CD4-positive, alpha-beta T cell treated with Interleukin-1 beta for 1 hour (primary cell): ENCODE measurements at regions not wholly inside any gene's neighbourhood (a gene's known extent, or its start where the extent isn't known, plus 50 kb on each side); places are given as distances from the start of the nearest gene placed in this dataset.
"Not testable (repeated sequence)": the region's sequence is repeated elsewhere in the genome, so short reads cannot be mapped to it uniquely, and the experiment has no call there.

ENCODE experiments used
- DNase-seq, 2 donors: peaks; one replicate each; pipeline ENCODE4 v3.0.0-alpha.2; 2020 to 2022

- no peak for DNase-seq
These were observed 86.6 kb upstream of the FGF3 start for GRCh38 chr11:69905611-69906452.

- no peak for DNase-seq
These were observed 87.3 kb upstream of the FGF3 start for GRCh38 chr11:69906453-69906907.

DNA sequence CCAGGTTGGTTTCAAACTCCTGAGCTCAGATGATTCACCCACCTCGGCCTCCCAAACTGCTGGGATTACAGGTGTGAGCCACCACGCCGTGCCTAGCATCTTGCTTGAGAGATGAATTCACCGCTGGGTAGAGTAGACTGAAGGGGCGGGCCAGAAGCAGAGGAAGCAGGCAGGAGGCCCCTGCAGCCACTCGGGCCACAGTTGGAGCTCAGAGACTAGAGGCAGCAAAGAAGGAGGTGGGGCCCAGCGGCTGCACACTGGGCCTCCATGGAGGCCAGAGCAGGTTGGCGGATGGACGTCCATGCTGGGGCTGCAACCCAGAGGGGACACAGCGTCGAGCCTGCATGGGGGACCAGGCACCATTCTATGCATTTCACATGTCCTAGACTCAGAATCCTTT, 88.4 kb upstream of the FGF3 start:
- DNase-seq: no peak

- DNase-seq: no peak
These were observed 89.5 kb upstream of the FGF3 start for GRCh38 chr11:69908511-69909220.

DNA sequence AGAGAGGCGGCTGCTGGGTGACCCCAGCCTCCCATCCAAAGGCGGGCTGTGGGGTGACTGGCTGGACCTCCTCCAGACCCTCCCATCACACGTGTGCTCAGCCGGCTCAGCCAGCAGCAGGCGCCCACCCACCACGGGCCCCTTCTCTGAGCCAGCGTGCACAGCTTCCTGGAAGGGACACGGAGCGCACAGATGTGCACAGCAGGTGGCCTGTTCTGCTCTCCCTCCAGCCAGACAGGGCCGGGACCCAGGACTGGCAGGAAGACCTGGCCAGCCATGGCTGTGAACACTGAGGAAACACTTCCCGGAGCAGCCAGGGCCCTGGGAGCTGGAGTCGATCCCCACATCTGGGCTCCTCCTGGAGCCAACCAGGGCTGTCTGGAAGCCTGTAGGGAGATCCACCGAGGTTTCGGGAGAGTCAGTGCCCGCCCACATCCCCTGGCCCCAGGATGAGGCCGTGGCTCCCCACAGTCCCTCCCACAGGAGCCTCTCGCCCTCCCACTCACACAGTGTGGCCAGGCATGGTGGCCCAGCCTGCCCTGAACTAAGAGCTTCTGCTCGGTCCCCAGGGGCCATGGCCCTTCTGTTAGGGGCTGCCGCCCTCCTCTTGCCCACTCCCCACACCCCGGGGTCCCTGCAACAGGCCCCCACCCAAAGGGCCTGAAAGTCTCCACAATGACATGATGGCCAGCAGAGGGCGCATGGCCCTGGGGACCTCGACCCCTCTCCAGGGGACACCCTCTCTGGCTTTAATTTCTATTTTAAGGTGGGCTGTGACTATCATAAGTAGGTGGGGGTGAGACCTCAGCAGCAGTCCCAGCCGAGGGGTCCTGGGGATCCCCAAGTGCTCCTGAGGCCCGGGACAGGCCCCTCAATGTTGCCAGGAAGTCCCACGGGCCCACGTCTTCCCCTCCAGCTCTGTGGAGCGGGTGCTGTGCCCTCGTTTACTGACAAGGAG, 90.6 kb upstream of the FGF3 start:
- DNase-seq: no peak

- DNase-seq: no peak
These were observed 91.5 kb upstream of the FGF3 start for GRCh38 chr11:69910519-69911309.

GRCh38 chr11:69911310-69912160, 92.3 kb upstream of the FGF3 start:
- no peak for DNase-seq

- DNase-seq: no peak
These were observed 93.1 kb upstream of the FGF3 start for GRCh38 chr11:69912161-69912910.

- no peak for DNase-seq
These were observed 93.8 kb upstream of the FGF3 start for GRCh38 chr11:69912911-69913451.

DNA sequence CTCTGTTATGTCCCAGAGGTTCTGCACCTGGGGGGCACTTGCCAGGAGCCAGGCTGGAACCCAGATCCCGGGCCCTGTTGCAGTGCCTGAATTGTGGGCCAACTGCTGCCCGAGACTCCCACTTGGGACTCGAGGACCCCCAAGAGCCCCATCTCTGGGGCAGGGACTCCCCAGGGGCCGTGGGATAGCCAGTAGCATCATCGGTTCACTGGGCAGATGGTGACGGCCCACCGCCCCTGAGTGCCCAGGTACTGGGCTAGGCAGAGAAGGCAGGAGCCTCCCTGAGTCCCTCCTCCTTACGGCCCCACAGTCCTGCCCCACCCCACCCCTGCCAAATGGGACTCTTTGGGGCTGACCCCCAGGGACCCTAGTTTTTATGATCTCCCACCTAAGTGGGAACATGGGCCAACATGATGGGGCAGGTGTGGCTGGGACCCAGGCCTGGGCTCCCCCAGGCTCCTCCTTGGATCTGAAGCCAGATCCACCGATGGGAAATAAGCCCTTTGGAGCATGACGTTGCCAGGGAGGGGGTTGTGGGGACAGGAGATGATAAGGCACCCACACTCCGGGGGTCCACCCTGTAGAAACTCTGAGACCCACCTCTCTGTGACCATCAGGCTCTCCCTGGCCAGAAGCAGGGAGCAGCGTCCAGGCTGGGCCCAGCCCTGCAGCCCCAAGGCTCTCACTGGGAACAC, 94.5 kb upstream of the FGF3 start:
- DNase-seq: no peak

- no peak for DNase-seq
These were observed 95.3 kb upstream of the FGF3 start for GRCh38 chr11:69914286-69915150.

- no peak for DNase-seq
These were observed 95.9 kb upstream of the FGF3 start for GRCh38 chr11:69915151-69915500.

GRCh38 chr11:69915501-69916250, 96.5 kb upstream of the FGF3 start:
- peak in 1 of 2 donors; percentile 14 for DNase-seq

DNA sequence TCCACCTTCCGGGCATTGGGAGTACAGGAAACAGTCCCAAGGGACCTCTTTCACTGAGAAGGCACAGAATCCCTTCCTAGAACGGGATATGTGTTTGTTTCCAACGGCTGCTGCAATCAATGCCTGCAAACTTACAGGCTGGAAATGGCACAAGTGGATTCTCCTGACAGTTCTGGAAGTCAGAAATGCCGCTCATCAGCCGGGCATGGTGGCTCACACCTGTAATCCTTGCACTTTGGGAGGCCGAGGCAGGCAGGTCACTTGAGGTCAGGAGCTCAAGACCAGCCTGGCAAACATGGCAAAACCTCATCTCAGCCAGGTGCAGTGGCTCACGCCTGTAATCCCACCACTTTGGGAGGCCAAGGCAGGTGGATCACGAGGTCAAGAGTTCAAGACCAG, 97.0 kb upstream of the FGF3 start:
- not testable (repeated sequence) for DNase-seq

GRCh38 chr11:69916806-69917387, 97.7 kb upstream of the FGF3 start:
- no peak for DNase-seq

DNA sequence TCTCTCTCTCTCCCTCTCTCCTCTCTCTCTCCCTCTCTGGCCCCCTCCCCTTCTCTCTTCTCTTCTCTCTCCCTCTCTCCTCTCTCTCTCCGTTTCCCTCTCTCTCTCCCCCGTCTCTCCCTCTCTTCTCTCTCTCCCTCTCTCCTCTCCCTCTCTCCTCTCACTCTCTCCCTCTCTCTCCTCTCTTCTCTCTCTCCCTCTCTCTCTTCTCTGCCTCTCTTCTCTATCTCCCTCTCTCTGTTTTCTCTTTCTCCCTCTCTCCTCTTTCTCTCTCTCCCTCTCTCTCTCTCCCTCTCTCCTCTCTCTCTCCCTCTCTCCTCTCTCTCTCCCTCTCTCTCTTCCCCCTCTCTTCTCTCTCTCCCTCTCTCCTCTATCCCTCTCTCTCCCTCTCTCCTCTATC, 98.3 kb upstream of the FGF3 start:
- DNase-seq: no peak

- no peak for DNase-seq
These were observed 99.2 kb upstream of the FGF3 start for GRCh38 chr11:69918231-69918937.
